HS-27A (cell line): ENCODE measurements at regions not wholly inside any gene's neighbourhood (a gene's known extent, or its start where the extent isn't known, plus 50 kb on each side); places are given as distances from the start of the nearest gene placed in this dataset.
A peak's percentile ranks its signal among the peaks of the same experiment; 100 is the strongest.

ENCODE experiments used
- DNase-seq: peaks from one replicate; pipeline ENCODE4 v3.0.0-alpha.2; 2012; ENCODE audit warnings: low read depth, missing footprints

GRCh38 chr13:34040863-34041262, 222.9 kb downstream of the RFC3 start:
- DNase-seq, result no peak

GRCh38 chr13:34044041-34044440, 226.1 kb downstream of the RFC3 start:
- DNase-seq, result peak; percentile 41

- peak; percentile 66 for DNase-seq
Observed at GRCh38 chr13:34044660-34045080, 226.7 kb downstream of the RFC3 start.

GRCh38 chr13:34046457-34046856, 228.5 kb downstream of the RFC3 start:
- DNase-seq, result no peak

- DNase-seq, result no peak
Observed at GRCh38 chr13:34048652-34049051, 230.7 kb downstream of the RFC3 start.

- no peak for DNase-seq
Observed at GRCh38 chr13:34056733-34057258, 238.8 kb downstream of the RFC3 start.

GRCh38 chr13:34064456-34065205, 246.7 kb downstream of the RFC3 start:
- DNase-seq, result no peak

GRCh38 chr13:34065928-34066327, 248.0 kb downstream of the RFC3 start:
- DNase-seq, result no peak

GRCh38 chr13:34066344-34066743, 248.4 kb downstream of the RFC3 start:
- no peak for DNase-seq

GRCh38 chr13:34070006-34070405, 252.1 kb downstream of the RFC3 start:
- no peak for DNase-seq

GRCh38 chr13:34070544-34071303, 252.8 kb downstream of the RFC3 start:
- DNase-seq, result no peak

- DNase-seq, result no peak
Observed at GRCh38 chr13:34076319-34076718, 258.4 kb downstream of the RFC3 start.

- peak; percentile 34 for DNase-seq
Observed at GRCh38 chr13:34076943-34077703, 259.2 kb downstream of the RFC3 start.

- no peak for DNase-seq
Observed at GRCh38 chr13:34078334-34078999, 260.5 kb downstream of the RFC3 start.

GRCh38 chr13:34085204-34085603, 267.3 kb downstream of the RFC3 start:
- no peak for DNase-seq

GRCh38 chr13:34086281-34086680, 268.3 kb downstream of the RFC3 start:
- no peak for DNase-seq

GRCh38 chr13:34087791-34088190, 269.8 kb downstream of the RFC3 start:
- no peak for DNase-seq

- no peak for DNase-seq
Observed at GRCh38 chr13:34103854-34104253, 285.9 kb downstream of the RFC3 start.

- no peak for DNase-seq
Observed at GRCh38 chr13:34104853-34105252, 286.9 kb downstream of the RFC3 start.

GRCh38 chr13:34107806-34108205, 289.9 kb downstream of the RFC3 start:
- no peak for DNase-seq

GRCh38 chr13:34108410-34108809, 290.5 kb downstream of the RFC3 start:
- DNase-seq, result no peak

- DNase-seq, result no peak
Observed at GRCh38 chr13:34114581-34114980, 296.6 kb downstream of the RFC3 start.
